MM.1S (cell line): ENCODE measurements at regions not wholly inside any gene's neighbourhood (a gene's known extent, or its start where the extent isn't known, plus 50 kb on each side); places are given as distances from the start of the nearest gene placed in this dataset.

ENCODE experiments used
- DNase-seq: peaks from one replicate; pipeline ENCODE4 v3.0.0-alpha.2; 2015
- H2AFZ ChIP-seq: fragments of 300-600 bp; sonication (generic); 2 replicates; pipeline ENCODE4 v1.6.0; 2016; ENCODE audit warnings: antibody characterized with exemption, low read length
- H3F3A ChIP-seq: fragments of 300-600 bp; sonication (generic); 2 replicates; pipeline ENCODE4 v1.6.1; 2016; ENCODE audit warnings: mild to moderate bottlenecking, antibody characterized with exemption, low read length, moderate library complexity, mixed read lengths; ENCODE audit not compliant: insufficient read depth
- H3K27ac ChIP-seq: fragments of 300-600 bp; sonication (generic); 2 replicates; pipeline ENCODE4 v1.5.1; 2016; ENCODE audit warnings: mild to moderate bottlenecking, low read length
- H3K27me3 ChIP-seq: fragments of 300-600 bp; sonication (generic); replicated peaks from 2 replicates; pipeline ENCODE4 v1.6.0; 2016; ENCODE audit warnings: low read length; ENCODE audit not compliant: insufficient read depth
- H3K36me3 ChIP-seq: fragments of 300-600 bp; sonication (generic); replicated peaks from 2 replicates; pipeline ENCODE4 v1.6.1; 2016; ENCODE audit warnings: mild to moderate bottlenecking, low read length, mixed read lengths; ENCODE audit not compliant: insufficient read depth
- H3K4me1 ChIP-seq: fragments of 300-600 bp; sonication (generic); 2 replicates; pipeline ENCODE4 v1.6.1; 2016; ENCODE audit warnings: low read length, mixed read lengths
- H3K4me2 ChIP-seq: fragments of 300-600 bp; sonication (generic); 2 replicates; pipeline ENCODE4 v1.6.0; 2016; ENCODE audit warnings: low read depth, low read length
- H3K4me3 ChIP-seq: fragments of 300-600 bp; sonication (generic); 2 replicates; pipeline ENCODE4 v1.5.1; 2016; ENCODE audit warnings: low read length, mixed read lengths
- H3K79me2 ChIP-seq: fragments of 300-600 bp; sonication (generic); 2 replicates; pipeline ENCODE4 v1.6.1; 2016; ENCODE audit warnings: mixed run types, low read length, mixed read lengths
- H3K9ac ChIP-seq: fragments of 300-600 bp; sonication (generic); 2 replicates; pipeline ENCODE4 v1.6.1; 2016; ENCODE audit warnings: low read length, mixed read lengths
- H3K9me2 ChIP-seq: fragments of 300-600 bp; sonication (generic); replicated peaks from 2 replicates; pipeline ENCODE4 v1.6.1; 2016; ENCODE audit warnings: mild to moderate bottlenecking, low read length, mixed read lengths; ENCODE audit not compliant: insufficient read depth
- H3K9me3 ChIP-seq: fragments of 300-600 bp; sonication (generic); replicated peaks from 2 replicates; pipeline ENCODE4 v1.6.1; 2016; ENCODE audit warnings: mild to moderate bottlenecking, low read length, mixed read lengths; ENCODE audit not compliant: insufficient read depth
- H4K20me1 ChIP-seq: fragments of 300-600 bp; sonication (generic); 2 replicates; pipeline ENCODE4 v1.6.1; 2016; ENCODE audit warnings: mild to moderate bottlenecking, low read length, moderate library complexity, mixed read lengths; ENCODE audit not compliant: insufficient read depth
- CTCF ChIP-seq: fragments of 300-600 bp; sonication (generic); IDR thresholded peaks from 2 replicates; pipeline ENCODE4 v1.5.1; 2016; ENCODE audit warnings: antibody characterized with exemption, low read length, mixed read lengths
- EZH2 ChIP-seq: fragments of 300-600 bp; sonication (generic); optimal IDR thresholded peaks from 2 replicates; pipeline ENCODE3; 2017; ENCODE audit warnings: low read depth, mild to moderate bottlenecking, antibody characterized with exemption, low read length, mixed read lengths
- EZH2phosphoT487 ChIP-seq: fragments of 300-600 bp; sonication (generic); IDR thresholded peaks from 2 replicates; pipeline ENCODE4 v1.6.1; 2018; ENCODE audit warnings: antibody characterized with exemption, low read length

- no peaks in the 10 kb centered on the region for H3K9me2 ChIP-seq
- no peaks in the 10 kb centered on the region for H3K4me1 ChIP-seq
- H4K20me1 ChIP-seq: no peaks in the 10 kb centered on the region
- no peak overlapping the region for H3K9ac ChIP-seq
- DNase-seq: no peak
- no peaks in the 10 kb centered on the region for H3K79me2 ChIP-seq
- H3K4me3 ChIP-seq: no peak overlapping the region
- no peaks in the 10 kb centered on the region for H3K36me3 ChIP-seq
- no peaks in the 10 kb centered on the region for H3K9me3 ChIP-seq
- no peak for TF ChIP-seq CTCF
- no peak for TF ChIP-seq EZH2phosphoT487
- TF ChIP-seq EZH2: no peak
- no peak overlapping the region for H2AFZ ChIP-seq
- no peak overlapping the region for H3K27ac ChIP-seq
- no peak overlapping the region for H3K4me2 ChIP-seq
- no peaks in the 10 kb centered on the region for H3K27me3 ChIP-seq
- no peaks in the 10 kb centered on the region for H3F3A ChIP-seq
Observed at GRCh38 chr1:184186167-184186566, 134.6 kb downstream of the TSEN15 start.

GRCh38 chr1:184187097-184187496, 135.6 kb downstream of the TSEN15 start:
- no peaks in the 10 kb centered on the region for H3F3A ChIP-seq
- no peaks in the 10 kb centered on the region for H4K20me1 ChIP-seq
- no peaks in the 10 kb centered on the region for H3K4me1 ChIP-seq
- TF ChIP-seq EZH2phosphoT487: no peak
- no peak for TF ChIP-seq CTCF
- no peak for TF ChIP-seq EZH2
- H3K27ac ChIP-seq: no peak overlapping the region
- no peaks in the 10 kb centered on the region for H3K9me2 ChIP-seq
- no peak for DNase-seq
- H3K4me3 ChIP-seq: no peak overlapping the region
- no peaks in the 10 kb centered on the region for H3K9me3 ChIP-seq
- H3K36me3 ChIP-seq: no peaks in the 10 kb centered on the region
- H3K27me3 ChIP-seq: no peaks in the 10 kb centered on the region
- H3K79me2 ChIP-seq: no peaks in the 10 kb centered on the region
- no peak overlapping the region for H3K4me2 ChIP-seq
- H3K9ac ChIP-seq: no peak overlapping the region
- no peak overlapping the region for H2AFZ ChIP-seq

- H3K27me3 ChIP-seq: no peaks in the 10 kb centered on the region
- H3K27ac ChIP-seq: no peak overlapping the region
- H3K9me2 ChIP-seq: no peaks in the 10 kb centered on the region
- no peaks in the 10 kb centered on the region for H4K20me1 ChIP-seq
- H3K9ac ChIP-seq: no peak overlapping the region
- H3K9me3 ChIP-seq: no peaks in the 10 kb centered on the region
- no peaks in the 10 kb centered on the region for H3K4me1 ChIP-seq
- no peak overlapping the region for H3K4me3 ChIP-seq
- no peaks in the 10 kb centered on the region for H3K36me3 ChIP-seq
- H2AFZ ChIP-seq: no peak overlapping the region
- DNase-seq: no peak
- no peaks in the 10 kb centered on the region for H3K79me2 ChIP-seq
- H3F3A ChIP-seq: no peaks in the 10 kb centered on the region
- H3K4me2 ChIP-seq: no peak overlapping the region
- TF ChIP-seq EZH2phosphoT487 (no peak), CTCF (no peak), EZH2 (no peak)
Observed at GRCh38 chr1:184188037-184188436, 136.5 kb downstream of the TSEN15 start.
